PC-9 (cell line): ENCODE measurements at regions not wholly inside any gene's neighbourhood (a gene's known extent, or its start where the extent isn't known, plus 50 kb on each side); places are given as distances from the start of the nearest gene placed in this dataset.
"Not testable (repeated sequence)": the region's sequence is repeated elsewhere in the genome, so short reads cannot be mapped to it uniquely, and the experiment has no call there.

Experiments
- BruUV-seq: library from RNA; stranded (reverse); fragments of 400-500 nt; replicated peaks from 2 replicates; lab custom pipeline; 2021; lab: Mats Ljungman, UMichigan
- CTCF ChIA-PET: fragments of 300-600 bp; sonication (Branson Sonifier 250); formaldehyde crosslinking; loops from one replicate; lab custom pipeline; 2022; ENCODE audit warnings: antibody characterized with exemption; lab: Charles Lee
- POLR2A ChIA-PET: fragments of 300-600 bp; sonication (Branson Sonifier 250); formaldehyde crosslinking; loops from one replicate; lab custom pipeline; 2022; ENCODE audit warnings: antibody characterized with exemption; ENCODE audit not compliant: unreplicated experiment; lab: Charles Lee
- DNase-seq, 2 experiments: peaks; one replicate each; pipeline versions ENCODE4 v3.0.0 to v3.0.0-alpha.2; 2015 to 2022; ENCODE audit warnings: mixed read lengths in 1 of 2
- H2AFZ ChIP-seq: fragments of 200-600 bp; sonication (generic); 2 replicates; pipeline ENCODE4 v1.8.1; 2017; ENCODE audit warnings: antibody characterized with exemption
- H3F3A ChIP-seq: fragments of 200-600 bp; sonication (generic); 2 replicates; pipeline ENCODE4 v1.8.1; 2017; ENCODE audit warnings: antibody characterized with exemption, mild to moderate bottlenecking, low read depth; ENCODE audit not compliant: insufficient read depth
- H3K27ac ChIP-seq: fragments of 200-600 bp; sonication (generic); 2 replicates; pipeline ENCODE4 v1.6.1; 2016; ENCODE audit warnings: mixed run types
- H3K27me3 ChIP-seq: fragments of 200-600 bp; sonication (generic); 2 replicates; pipeline ENCODE4 v1.6.1; 2016; ENCODE audit warnings: low read depth, mixed run types; ENCODE audit not compliant: insufficient read depth
- H3K36me3 ChIP-seq: fragments of 200-600 bp; sonication (generic); 2 replicates; pipeline ENCODE4 v1.6.1; 2016; ENCODE audit warnings: low read depth, mixed run types
- H3K4me1 ChIP-seq: fragments of 200-600 bp; sonication (generic); replicated peaks from 2 replicates; pipeline ENCODE4 v1.6.1; 2016; ENCODE audit warnings: mixed run types; ENCODE audit not compliant: insufficient read depth
- H3K4me2 ChIP-seq: fragments of 200-600 bp; sonication (generic); 2 replicates; pipeline ENCODE4 v1.6.1; 2017; ENCODE audit warnings: mixed run types
- H3K4me3 ChIP-seq: fragments of 200-600 bp; sonication (generic); 2 replicates; pipeline ENCODE4 v1.6.1; 2016; ENCODE audit warnings: mixed run types
- H3K79me2 ChIP-seq: fragments of 200-600 bp; sonication (generic); 2 replicates; pipeline ENCODE4 v1.6.1; 2017; ENCODE audit warnings: low read depth, mixed run types
- H3K9me2 ChIP-seq: fragments of 200-600 bp; sonication (generic); 2 replicates; pipeline ENCODE4 v1.8.1; 2017; ENCODE audit warnings: mild to moderate bottlenecking; ENCODE audit not compliant: insufficient read depth
- H3K9me3 ChIP-seq: fragments of 200-600 bp; sonication (generic); 2 replicates; pipeline ENCODE4 v1.8.1; 2016; ENCODE audit warnings: low read depth; ENCODE audit not compliant: insufficient read depth
- H4K20me1 ChIP-seq: fragments of 200-600 bp; sonication (generic); 2 replicates; pipeline ENCODE4 v1.8.1; 2017; ENCODE audit not compliant: insufficient read depth
- EZH2 ChIP-seq: fragments of 200-600 bp; sonication (generic); IDR thresholded peaks from 2 replicates; pipeline ENCODE4 v1.8.0; 2017; ENCODE audit warnings: antibody characterized with exemption, low read depth
- intact Hi-C: fragments of 100-400 bp; cut with micrococcal nuclease; formaldehyde crosslinking; loops from one replicate; pipeline ENCODE4 v1.10.0; 2022; ENCODE audit not compliant: unreplicated experiment
- TF ChIP-seq, protein P1 (sequence below): fragments of 200-600 bp; sonication (generic); conservative IDR thresholded peaks from 2 replicates; pipeline ENCODE4 v1.6.1; 2017; ENCODE audit warnings: mixed run types, antibody characterized with exemption, mild to moderate bottlenecking, moderate library complexity

DNA sequence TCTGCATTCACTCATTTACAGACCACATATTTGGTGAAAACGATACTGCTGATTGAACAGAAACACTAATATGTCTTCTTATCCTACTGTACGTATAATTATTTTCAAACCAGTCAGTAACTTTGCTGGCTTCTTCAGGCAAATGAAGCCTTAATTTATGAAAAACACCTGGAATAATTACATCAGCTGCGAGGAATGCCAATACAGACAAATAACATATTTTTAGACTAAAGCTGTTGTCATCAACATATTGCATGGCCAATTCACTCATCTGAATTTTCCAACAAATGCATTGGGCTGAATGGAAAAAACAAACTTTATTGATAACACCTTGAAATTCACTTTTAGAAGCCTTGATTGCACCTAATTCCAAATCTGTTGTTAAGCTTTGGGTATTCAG is 165.9 kb downstream of the HLX start:
- peaks cover 2% of the 10 kb centered on the region; the same call in 1 of the 2 replicates for H3K9me3 ChIP-seq
- H3K79me2 ChIP-seq = no peaks in the 10 kb centered on the region
- intact Hi-C loops = no loop called here
- H2AFZ ChIP-seq = no peak overlapping the region
- H3K4me3 ChIP-seq = no peak overlapping the region
- no peaks in the 10 kb centered on the region for H3K27me3 ChIP-seq
- no peak overlapping the region for H3K4me2 ChIP-seq
- no TSS peak for BruUV-seq
- no peaks in the 10 kb centered on the region for H3K9me2 ChIP-seq
- no peaks in the 10 kb centered on the region for H4K20me1 ChIP-seq
- no peaks in the 10 kb centered on the region for H3F3A ChIP-seq
- H3K27ac ChIP-seq = no peak overlapping the region
- H3K4me1 ChIP-seq = no peaks in the 10 kb centered on the region
- no peak for DNase-seq
- CTCF ChIA-PET = no interaction called here
- POLR2A ChIA-PET = no interaction called here
- no peaks in the 10 kb centered on the region for H3K36me3 ChIP-seq
- no peak for TF ChIP-seq EZH2
- TF ChIP-seq, protein P1, sequence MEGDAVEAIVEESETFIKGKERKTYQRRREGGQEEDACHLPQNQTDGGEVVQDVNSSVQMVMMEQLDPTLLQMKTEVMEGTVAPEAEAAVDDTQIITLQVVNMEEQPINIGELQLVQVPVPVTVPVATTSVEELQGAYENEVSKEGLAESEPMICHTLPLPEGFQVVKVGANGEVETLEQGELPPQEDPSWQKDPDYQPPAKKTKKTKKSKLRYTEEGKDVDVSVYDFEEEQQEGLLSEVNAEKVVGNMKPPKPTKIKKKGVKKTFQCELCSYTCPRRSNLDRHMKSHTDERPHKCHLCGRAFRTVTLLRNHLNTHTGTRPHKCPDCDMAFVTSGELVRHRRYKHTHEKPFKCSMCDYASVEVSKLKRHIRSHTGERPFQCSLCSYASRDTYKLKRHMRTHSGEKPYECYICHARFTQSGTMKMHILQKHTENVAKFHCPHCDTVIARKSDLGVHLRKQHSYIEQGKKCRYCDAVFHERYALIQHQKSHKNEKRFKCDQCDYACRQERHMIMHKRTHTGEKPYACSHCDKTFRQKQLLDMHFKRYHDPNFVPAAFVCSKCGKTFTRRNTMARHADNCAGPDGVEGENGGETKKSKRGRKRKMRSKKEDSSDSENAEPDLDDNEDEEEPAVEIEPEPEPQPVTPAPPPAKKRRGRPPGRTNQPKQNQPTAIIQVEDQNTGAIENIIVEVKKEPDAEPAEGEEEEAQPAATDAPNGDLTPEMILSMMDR = no peak

DNA sequence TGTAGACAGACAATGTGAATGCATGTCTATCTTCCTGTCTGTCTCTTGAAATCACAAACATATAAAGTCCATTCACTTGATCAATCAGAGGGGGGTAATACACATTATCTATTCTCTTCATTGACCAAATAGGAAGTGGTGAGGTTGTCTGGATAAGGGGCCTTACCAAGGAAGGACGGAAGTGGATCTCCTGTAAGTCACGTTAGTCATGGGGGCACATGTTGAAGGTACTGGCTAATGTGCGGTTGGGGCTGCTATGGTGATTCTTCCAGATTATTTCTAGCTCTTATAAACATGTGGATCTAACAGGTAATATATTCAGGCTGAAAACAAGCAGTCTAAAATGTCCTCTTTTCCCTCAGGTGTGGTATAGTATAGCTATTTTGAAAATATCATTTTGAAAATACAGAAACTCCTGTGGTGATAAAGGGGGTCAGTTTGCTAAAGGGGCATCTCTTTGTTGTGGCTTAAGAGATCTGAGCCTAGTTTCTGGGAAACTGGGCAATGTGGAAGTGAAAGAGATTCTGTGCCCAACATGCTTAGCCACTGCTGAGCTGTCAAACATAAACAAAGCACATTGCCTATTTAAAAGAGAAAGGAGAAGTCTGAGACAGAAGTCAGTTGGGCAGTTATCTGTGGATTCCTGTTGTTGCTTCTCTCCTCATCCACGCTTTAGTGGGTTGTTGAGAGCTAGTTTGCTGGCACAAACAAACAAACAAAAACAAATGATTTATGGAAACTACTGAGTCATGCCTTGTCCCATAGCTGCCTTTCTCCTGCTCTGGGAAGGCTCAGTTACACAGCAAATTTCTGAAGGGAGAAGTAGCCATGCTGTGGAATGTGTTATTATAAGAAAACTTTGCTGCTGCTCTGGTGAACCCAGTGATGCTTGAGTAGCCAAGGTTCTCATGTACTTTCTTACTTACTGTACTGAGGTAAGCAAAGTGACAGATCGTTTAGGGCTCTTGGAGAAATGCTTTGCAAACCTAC is 166.9 kb downstream of the HLX start:
- no peaks in the 10 kb centered on the region for H4K20me1 ChIP-seq
- ChIA-PET POLR2A (no interaction called here), CTCF (no interaction called here)
- no TSS peak for BruUV-seq
- H3K27me3 ChIP-seq = no peaks in the 10 kb centered on the region
- peaks cover 4% of the 10 kb centered on the region; the same call in 1 of the 2 replicates for H3K9me3 ChIP-seq
- H3K4me1 ChIP-seq = no peaks in the 10 kb centered on the region
- no peaks in the 10 kb centered on the region for H3K36me3 ChIP-seq
- H3K4me2 ChIP-seq = no peak overlapping the region
- intact Hi-C loops = no loop called here
- H3K9me2 ChIP-seq = no peaks in the 10 kb centered on the region
- no peak for TF ChIP-seq EZH2
- TF ChIP-seq, protein P1 = no peak
- H3K4me3 ChIP-seq = no peak overlapping the region
- no peaks in the 10 kb centered on the region for H3K79me2 ChIP-seq
- H2AFZ ChIP-seq = no peak overlapping the region; the same call in 1 of the 2 replicates
- DNase-seq = no peak
- H3K27ac ChIP-seq = no peak overlapping the region
- no peaks in the 10 kb centered on the region for H3F3A ChIP-seq

DNA sequence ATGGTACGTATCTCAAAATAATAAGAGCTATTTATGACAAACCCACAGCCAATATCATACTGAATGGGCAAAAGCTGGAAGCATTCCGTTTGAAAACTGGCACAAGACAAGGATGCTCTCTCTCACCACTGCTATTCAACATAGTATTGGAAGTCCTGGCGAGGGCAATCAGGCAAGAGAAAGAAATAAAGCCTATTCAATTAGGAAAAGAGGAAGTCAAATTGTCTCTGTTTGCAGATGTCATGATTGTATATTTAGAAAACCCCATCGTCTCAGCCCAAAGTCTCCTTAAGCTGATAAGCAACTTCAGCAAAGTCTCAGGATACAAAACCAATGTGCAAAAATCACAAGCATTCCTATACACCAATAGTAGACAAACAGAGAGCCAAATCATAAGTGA is 172.1 kb downstream of the HLX start:
- H3K9me3 ChIP-seq, H3K4me3 ChIP-seq, H3F3A ChIP-seq, BruUV-seq, H3K9me2 ChIP-seq, H3K27me3 ChIP-seq, CTCF ChIA-PET, POLR2A ChIA-PET, H3K79me2 ChIP-seq, H3K4me2 ChIP-seq, H3K27ac ChIP-seq, intact Hi-C loops, DNase-seq, H4K20me1 ChIP-seq, H3K36me3 ChIP-seq, H2AFZ ChIP-seq: not testable (repeated sequence)
- H3K4me1 ChIP-seq = peaks cover 13% of the 10 kb centered on the region
